Stimulated activated CD4-positive, alpha-beta T cell treated with anti-CD3 and anti-CD28 coated beads, Interleukin-12 subunit alpha, Interleukin-12 subunit beta, amount 100 ng/mL, for 48 hours (primary cell): ENCODE measurements at regions not wholly inside any gene's neighbourhood (a gene's known extent, or its start where the extent isn't known, plus 50 kb on each side); places are given as distances from the start of the nearest gene placed in this dataset.
"Not testable (repeated sequence)": the region's sequence is repeated elsewhere in the genome, so short reads cannot be mapped to it uniquely, and the experiment has no call there.

Source experiments
- DNase-seq, 3 donors: peaks; one replicate each; pipeline ENCODE4 v3.0.0-alpha.2; 2020; ENCODE audit warnings: low read depth in 2 of 3, low spot score in 1 of 3

- DNase-seq, result no peak
Observed at GRCh38 chr13:28607187-28607955, 51.6 kb upstream of the POMP start.

- DNase-seq, result no peak
Observed at GRCh38 chr13:28606466-28606865, 52.5 kb upstream of the POMP start.

GRCh38 chr13:28605147-28605546 lies 53.8 kb upstream of the POMP start:
- DNase-seq, result not testable (repeated sequence)

GRCh38 chr13:28603043-28603664 lies 55.8 kb upstream of the POMP start:
- no peak for DNase-seq

- no peak for DNase-seq
Observed at GRCh38 chr13:28602580-28602979, 56.4 kb upstream of the POMP start.

GRCh38 chr13:28601581-28601980 lies 57.3 kb upstream of the POMP start:
- no peak for DNase-seq

GRCh38 chr13:28597641-28598040 lies 61.3 kb upstream of the POMP start:
- no peak for DNase-seq

- DNase-seq, result no peak
Observed at GRCh38 chr13:28590461-28590860, 68.5 kb upstream of the POMP start.

GRCh38 chr13:28588296-28588695 lies 70.6 kb upstream of the POMP start:
- DNase-seq, result no peak

GRCh38 chr13:28587174-28587540 lies 71.8 kb upstream of the POMP start:
- DNase-seq, result no peak

GRCh38 chr13:28586439-28587173 lies 72.3 kb upstream of the POMP start:
- DNase-seq, result no peak

GRCh38 chr13:28585561-28585960 lies 73.4 kb upstream of the POMP start:
- DNase-seq, result no peak

- no peak for DNase-seq
Observed at GRCh38 chr13:28584873-28585381, 74.0 kb upstream of the POMP start.

- DNase-seq, result no peak
Observed at GRCh38 chr13:28583651-28584091, 75.3 kb upstream of the POMP start.

- DNase-seq, result no peak
Observed at GRCh38 chr13:28582892-28583240, 76.1 kb upstream of the POMP start.

GRCh38 chr13:28582225-28582891 lies 76.6 kb upstream of the POMP start:
- DNase-seq, result peak in 1 of 3 donors; percentile 2

- no peak for DNase-seq
Observed at GRCh38 chr13:28581451-28581850, 77.5 kb upstream of the POMP start.

GRCh38 chr13:28579736-28580135 lies 79.2 kb upstream of the POMP start:
- no peak for DNase-seq

GRCh38 chr13:28579322-28579721 lies 79.6 kb upstream of the POMP start:
- DNase-seq, result no peak

- no peak for DNase-seq
Observed at GRCh38 chr13:28576067-28576466, 81.1 kb upstream of the FLT1 start.

- DNase-seq, result no peak
Observed at GRCh38 chr13:28575200-28575599, 80.3 kb upstream of the FLT1 start.
